Activated naive CD4-positive, alpha-beta T cell treated with anti-CD3 and anti-CD28 coated beads, Interleukin-2, amount 50 U/mL, for 24 hours (primary cell): ENCODE measurements at regions not wholly inside any gene's neighbourhood (a gene's known extent, or its start where the extent isn't known, plus 50 kb on each side); places are given as distances from the start of the nearest gene placed in this dataset.
"Not testable (repeated sequence)": the region's sequence is repeated elsewhere in the genome, so short reads cannot be mapped to it uniquely, and the experiment has no call there.

ENCODE experiments used
- H3K27ac Mint-ChIP-seq: one replicate; pipeline ENCODE4 v1.8.0; 2021; ENCODE audit warnings: mild to moderate bottlenecking, mixed read lengths
- H3K27me3 Mint-ChIP-seq: one replicate; pipeline ENCODE4 v1.8.0; 2021; ENCODE audit warnings: mixed read lengths
- H3K36me3 Mint-ChIP-seq: one replicate; pipeline ENCODE4 v1.8.0; 2021; ENCODE audit warnings: mixed read lengths
- H3K4me1 Mint-ChIP-seq: one replicate; pipeline ENCODE4 v1.8.0; 2021; ENCODE audit warnings: mixed read lengths
- H3K4me3 Mint-ChIP-seq: one replicate; pipeline ENCODE4 v1.8.0; 2021; ENCODE audit warnings: mild to moderate bottlenecking, mixed read lengths
- H3K9me3 Mint-ChIP-seq: one replicate; pipeline ENCODE4 v1.8.0; 2021; ENCODE audit warnings: mixed read lengths

GRCh38 chr10:37733822-37734221, 123.6 kb downstream of the ZNF248 start:
- H3K36me3 Mint-ChIP-seq = peaks cover 2% of the 10 kb centered on the region
- no peaks in the 10 kb centered on the region for H3K4me1 Mint-ChIP-seq
- H3K9me3 Mint-ChIP-seq = peaks cover 10% of the 10 kb centered on the region
- H3K27me3 Mint-ChIP-seq = peaks cover 3% of the 10 kb centered on the region
- no peak overlapping the region for H3K27ac Mint-ChIP-seq
- no peak overlapping the region for H3K4me3 Mint-ChIP-seq

- Mint-ChIP-seq H3K4me1 (no peaks in the 10 kb centered on the region), H3K27ac (no peak overlapping the region), H3K4me3 (no peak overlapping the region), H3K27me3 (peaks cover 3% of the 10 kb centered on the region), H3K9me3 (peaks cover 10% of the 10 kb centered on the region), H3K36me3 (peaks cover 2% of the 10 kb centered on the region)
Observed at GRCh38 chr10:37732685-37733084, 124.7 kb downstream of the ZNF248 start.

- Mint-ChIP-seq H3K36me3 (peaks cover 2% of the 10 kb centered on the region), H3K4me3 (no peak overlapping the region), H3K27ac (no peak overlapping the region), H3K4me1 (no peaks in the 10 kb centered on the region), H3K27me3 (peaks cover 1% of the 10 kb centered on the region), H3K9me3 (peaks cover 4% of the 10 kb centered on the region)
Observed at GRCh38 chr10:37728830-37729229, 128.6 kb downstream of the ZNF248 start.

GRCh38 chr10:37727491-37728352, 129.7 kb downstream of the ZNF248 start:
- Mint-ChIP-seq H3K4me3 (no peak overlapping the region), H3K36me3 (peaks cover 2% of the 10 kb centered on the region), H3K27ac (no peak overlapping the region), H3K27me3 (peaks cover 1% of the 10 kb centered on the region), H3K9me3 (peaks cover 8% of the 10 kb centered on the region), H3K4me1 (no peaks in the 10 kb centered on the region)

GRCh38 chr10:37721100-37721499, 136.3 kb downstream of the ZNF248 start:
- H3K27me3 Mint-ChIP-seq = peaks cover 2% of the 10 kb centered on the region
- no peak overlapping the region for H3K27ac Mint-ChIP-seq
- peaks cover 23% of the 10 kb centered on the region for H3K9me3 Mint-ChIP-seq
- H3K36me3 Mint-ChIP-seq = peaks cover 1% of the 10 kb centered on the region
- no peaks in the 10 kb centered on the region for H3K4me1 Mint-ChIP-seq
- no peak overlapping the region for H3K4me3 Mint-ChIP-seq

GRCh38 chr10:37718060-37718459, 139.3 kb downstream of the ZNF248 start:
- H3K27me3 Mint-ChIP-seq, H3K36me3 Mint-ChIP-seq, H3K4me1 Mint-ChIP-seq, H3K27ac Mint-ChIP-seq, H3K4me3 Mint-ChIP-seq: not testable (repeated sequence)
- peaks cover 23% of the 10 kb centered on the region for H3K9me3 Mint-ChIP-seq

GRCh38 chr10:37713642-37714041, 143.8 kb downstream of the ZNF248 start:
- no peak overlapping the region for H3K4me3 Mint-ChIP-seq
- no peaks in the 10 kb centered on the region for H3K4me1 Mint-ChIP-seq
- peaks cover 2% of the 10 kb centered on the region for H3K27me3 Mint-ChIP-seq
- no peaks in the 10 kb centered on the region for H3K36me3 Mint-ChIP-seq
- peaks cover 17% of the 10 kb centered on the region for H3K9me3 Mint-ChIP-seq
- H3K27ac Mint-ChIP-seq = no peak overlapping the region

- Mint-ChIP-seq H3K27ac (no peak overlapping the region), H3K4me3 (no peak overlapping the region), H3K4me1 (no peaks in the 10 kb centered on the region), H3K36me3 (no peaks in the 10 kb centered on the region), H3K9me3 (peaks cover 14% of the 10 kb centered on the region), H3K27me3 (peaks cover 2% of the 10 kb centered on the region)
Observed at GRCh38 chr10:37713132-37713501, 144.3 kb downstream of the ZNF248 start.

- Mint-ChIP-seq H3K36me3 (no peaks in the 10 kb centered on the region), H3K4me1 (no peaks in the 10 kb centered on the region), H3K27me3 (peaks cover 2% of the 10 kb centered on the region), H3K27ac (no peak overlapping the region), H3K4me3 (no peak overlapping the region), H3K9me3 (peaks cover 17% of the 10 kb centered on the region)
Observed at GRCh38 chr10:37712489-37713131, 144.8 kb downstream of the ZNF248 start.

- peaks cover 13% of the 10 kb centered on the region for H3K9me3 Mint-ChIP-seq
- H3K27ac Mint-ChIP-seq = no peak overlapping the region
- no peak overlapping the region for H3K4me3 Mint-ChIP-seq
- no peaks in the 10 kb centered on the region for H3K36me3 Mint-ChIP-seq
- no peaks in the 10 kb centered on the region for H3K4me1 Mint-ChIP-seq
- no peaks in the 10 kb centered on the region for H3K27me3 Mint-ChIP-seq
Observed at GRCh38 chr10:37711617-37712488, 145.6 kb downstream of the ZNF248 start.

GRCh38 chr10:37710831-37711616, 146.4 kb downstream of the ZNF248 start:
- H3K9me3 Mint-ChIP-seq = peaks cover 7% of the 10 kb centered on the region

GRCh38 chr10:37707829-37708578, 149.4 kb downstream of the ZNF248 start:
- no peaks in the 10 kb centered on the region for H3K4me1 Mint-ChIP-seq
- peaks cover 4% of the 10 kb centered on the region for H3K9me3 Mint-ChIP-seq
- peaks cover 2% of the 10 kb centered on the region for H3K27me3 Mint-ChIP-seq
- no peak overlapping the region for H3K4me3 Mint-ChIP-seq
- no peaks in the 10 kb centered on the region for H3K36me3 Mint-ChIP-seq
- no peak overlapping the region for H3K27ac Mint-ChIP-seq

More at GRCh38 chr10:37710831-37711616, 146.4 kb downstream of the ZNF248 start:
- Mint-ChIP-seq H3K4me3 (no peak overlapping the region), H3K4me1 (no peaks in the 10 kb centered on the region), H3K27me3 (no peaks in the 10 kb centered on the region), H3K36me3 (no peaks in the 10 kb centered on the region), H3K27ac (no peak overlapping the region)

- Mint-ChIP-seq H3K27ac (no peak overlapping the region), H3K4me3 (no peak overlapping the region), H3K9me3 (peaks cover 4% of the 10 kb centered on the region), H3K27me3 (peaks cover 2% of the 10 kb centered on the region), H3K36me3 (no peaks in the 10 kb centered on the region), H3K4me1 (no peaks in the 10 kb centered on the region)
Observed at GRCh38 chr10:37704566-37704965, 152.8 kb downstream of the ZNF248 start.

- Mint-ChIP-seq H3K4me1 (no peaks in the 10 kb centered on the region), H3K36me3 (no peaks in the 10 kb centered on the region), H3K9me3 (peaks cover 4% of the 10 kb centered on the region), H3K27ac (no peak overlapping the region), H3K27me3 (peaks cover 2% of the 10 kb centered on the region), H3K4me3 (no peak overlapping the region)
Observed at GRCh38 chr10:37703833-37704382, 153.5 kb downstream of the ZNF248 start.
